SW 1271 (cell line): ENCODE measurements at regions not wholly inside any gene's neighbourhood (a gene's known extent, or its start where the extent isn't known, plus 50 kb on each side); places are given as distances from the start of the nearest gene placed in this dataset.
A peak's percentile ranks its signal among the peaks of the same experiment; 100 is the strongest.

ENCODE experiments used
- DNase-seq, 2 experiments: peaks; one replicate each; lab custom pipeline; 2025; lab: John Stamatoyannopoulos, UW

DNA sequence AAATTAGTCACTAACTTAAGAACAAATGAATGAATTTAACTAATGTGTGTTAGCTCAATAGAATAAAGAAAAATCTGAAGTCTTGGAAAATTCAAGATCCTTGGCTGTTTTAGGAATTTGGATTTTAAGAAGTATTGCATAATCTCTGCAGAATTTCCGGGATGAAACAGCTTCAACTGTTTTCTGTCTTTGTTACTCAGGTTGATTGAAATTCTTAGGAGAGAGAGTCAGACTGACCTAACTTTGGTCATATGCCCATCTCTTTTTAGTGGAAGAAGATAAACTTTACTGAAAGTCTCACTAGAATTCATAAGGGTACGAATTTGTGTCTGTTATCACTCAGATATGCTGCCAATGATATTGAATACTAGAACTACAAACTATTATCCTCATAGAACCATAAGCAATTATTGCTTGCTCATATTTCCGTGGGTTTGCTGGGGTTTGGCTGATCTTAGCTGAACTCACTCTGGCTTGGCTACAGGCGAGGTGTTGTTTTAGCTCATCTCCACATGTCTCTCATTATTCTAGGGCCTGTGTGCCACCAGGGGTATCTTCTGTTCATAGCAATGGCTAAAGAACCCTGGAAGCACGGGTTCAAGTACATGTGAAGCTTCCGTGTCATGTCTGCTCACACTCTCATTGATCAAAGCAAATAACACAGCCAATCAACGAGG, 257.4 kb upstream of the NOVA1 start:
- no peak for DNase-seq

DNA sequence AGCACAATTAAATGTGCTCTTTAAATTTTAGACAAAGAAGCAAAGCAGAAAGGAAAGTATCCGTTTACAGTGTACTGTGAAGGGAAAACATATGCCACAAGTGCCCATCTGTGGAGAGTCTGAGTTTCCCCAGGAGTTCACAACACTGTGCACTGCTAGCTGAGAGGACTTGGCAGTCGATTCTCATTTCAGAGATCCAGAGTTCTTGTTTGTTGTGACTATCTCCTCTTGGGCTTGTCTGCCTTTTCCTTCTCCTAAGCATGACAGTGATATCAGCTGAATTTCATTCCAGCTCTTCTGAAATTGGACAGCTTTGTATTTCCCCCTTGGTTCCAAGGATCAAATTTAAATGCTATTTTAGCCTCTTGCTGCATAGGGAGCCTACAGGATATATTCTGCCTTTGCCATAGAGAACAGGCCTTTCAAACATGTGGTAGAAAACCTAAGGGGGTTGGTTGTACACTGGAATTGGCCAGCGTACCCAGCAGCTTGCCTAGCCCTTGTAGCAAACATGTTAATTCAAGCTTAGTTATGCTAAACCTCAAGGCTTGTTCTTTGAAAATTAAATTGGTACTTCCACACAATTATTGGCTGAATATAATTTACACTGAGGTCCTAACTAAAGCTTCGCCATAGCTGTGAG, 259.2 kb upstream of the NOVA1 start:
- DNase-seq, result no peak

DNA sequence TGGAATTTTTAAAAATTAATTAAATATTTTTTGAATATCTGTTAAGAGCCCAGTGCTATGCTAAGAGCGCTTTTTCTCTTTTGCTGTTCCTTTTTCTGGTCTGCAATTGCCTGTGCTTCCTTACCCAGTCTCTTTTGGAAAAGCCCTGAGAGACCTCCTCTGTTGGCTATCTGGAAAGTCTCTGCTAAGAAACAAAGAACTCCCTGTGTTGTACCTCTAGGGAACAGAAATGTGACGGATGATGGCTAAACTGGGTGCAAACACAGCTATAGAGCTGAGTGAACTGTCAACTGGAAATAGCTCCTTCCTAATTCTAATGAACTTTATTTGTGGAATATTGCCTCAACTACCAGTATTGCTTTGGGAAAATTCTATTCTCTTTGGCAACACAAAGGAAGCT, 261.6 kb upstream of the NOVA1 start:
- DNase-seq, result no peak

DNA sequence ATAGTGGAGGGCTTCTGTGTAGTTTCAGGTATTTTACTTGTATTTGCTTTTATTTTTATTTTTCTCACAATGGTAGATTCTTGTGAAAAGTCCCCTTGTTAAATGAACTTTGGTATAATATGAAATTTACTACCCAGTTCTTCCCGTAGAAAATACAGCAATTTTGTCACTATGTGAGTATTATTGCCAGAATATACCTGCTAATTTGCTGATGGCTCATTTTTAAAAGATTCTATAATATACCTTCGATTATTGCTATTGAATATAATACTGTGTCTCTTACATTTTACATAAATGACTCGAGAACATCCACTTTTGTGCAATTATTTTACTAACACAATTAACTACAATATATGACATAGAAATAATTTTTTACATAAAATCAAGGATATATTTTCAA, 262.3 kb upstream of the NOVA1 start:
- no peak for DNase-seq

DNA sequence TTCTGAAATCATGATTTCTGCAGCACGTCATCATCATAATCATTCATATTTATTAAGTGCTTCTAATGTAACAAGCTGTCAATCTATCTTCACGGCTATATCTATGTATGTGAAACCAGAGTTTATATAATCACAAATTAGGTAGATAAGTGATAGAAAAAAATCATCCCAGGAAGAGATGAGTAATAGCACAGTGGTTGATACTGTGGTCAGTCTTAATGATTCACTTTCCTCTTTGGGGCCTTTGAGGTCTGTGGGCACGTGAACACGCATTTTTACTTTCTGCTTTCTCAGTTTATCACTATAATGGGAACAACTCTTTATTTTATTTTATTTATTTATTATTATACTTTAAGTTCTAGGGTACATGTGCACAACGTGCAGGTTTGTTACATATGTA, 265.9 kb upstream of the NOVA1 start:
- DNase-seq, result peak in 1 of 2 experiments; percentile 47

DNA sequence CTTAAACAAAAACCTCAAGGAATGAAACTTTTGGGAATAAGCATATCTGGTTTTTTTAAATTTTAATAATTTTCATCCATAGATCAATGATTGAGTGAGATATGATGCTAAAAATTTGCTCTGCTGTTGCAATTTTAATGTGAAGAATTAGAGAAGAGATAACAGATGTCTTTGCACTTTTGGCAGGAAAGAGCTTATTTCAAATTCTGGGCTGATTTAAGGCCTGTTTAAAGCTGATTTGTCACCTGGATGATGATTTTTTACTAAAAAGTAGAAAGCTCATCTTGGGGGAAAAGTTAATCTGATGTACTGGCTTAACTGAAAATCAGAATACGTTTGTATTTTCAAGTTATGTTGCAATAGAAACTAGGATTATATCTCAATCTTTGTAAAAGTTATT, 268.9 kb upstream of the NOVA1 start:
- no peak for DNase-seq

DNA sequence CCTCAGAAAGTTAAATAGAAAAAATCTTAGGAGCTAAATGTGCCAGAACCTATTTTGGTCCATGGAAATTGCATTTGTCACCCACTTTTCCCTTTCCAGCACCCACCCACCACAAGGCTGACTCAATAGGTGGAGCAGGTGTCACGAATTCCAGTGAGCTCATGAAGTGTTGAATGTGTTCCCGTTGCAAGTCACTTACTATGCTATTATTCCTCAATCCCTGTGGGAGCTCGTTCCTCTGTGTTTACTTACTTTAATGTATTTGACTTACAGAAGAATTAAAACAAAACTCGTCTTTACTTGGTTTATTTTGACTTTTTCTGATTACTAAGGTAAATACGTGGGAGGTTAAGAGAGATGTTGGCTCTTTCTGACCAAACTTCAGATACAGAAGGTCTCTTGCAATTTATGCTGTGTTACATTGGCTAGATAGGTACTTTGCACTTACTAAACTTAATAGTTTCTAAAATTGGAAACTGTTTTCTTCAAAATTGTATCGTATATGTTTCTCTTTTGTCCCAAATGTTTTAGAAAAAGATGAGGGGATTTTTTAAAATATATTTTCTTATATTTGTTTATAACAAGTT, 269.4 kb upstream of the NOVA1 start:
- no peak for DNase-seq

DNA sequence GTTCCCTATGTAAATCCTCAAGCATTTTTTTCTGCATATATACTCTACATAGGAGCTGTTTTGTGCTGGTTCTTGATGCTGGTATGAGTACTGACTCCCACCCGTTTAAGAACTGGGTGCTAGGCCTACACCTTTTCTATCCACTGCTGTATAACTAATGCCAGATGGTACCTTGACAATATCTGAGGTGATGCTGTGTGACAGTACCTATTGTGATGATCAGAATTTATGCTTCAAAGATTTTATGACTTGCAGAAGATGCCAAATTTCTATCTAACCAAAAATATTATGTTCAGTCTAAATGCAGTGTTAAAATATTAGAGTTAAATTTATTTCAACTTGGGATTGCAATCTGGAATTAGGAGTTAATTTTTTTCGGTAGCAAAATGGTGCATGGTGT, 272.3 kb upstream of the NOVA1 start:
- DNase-seq, result no peak

DNA sequence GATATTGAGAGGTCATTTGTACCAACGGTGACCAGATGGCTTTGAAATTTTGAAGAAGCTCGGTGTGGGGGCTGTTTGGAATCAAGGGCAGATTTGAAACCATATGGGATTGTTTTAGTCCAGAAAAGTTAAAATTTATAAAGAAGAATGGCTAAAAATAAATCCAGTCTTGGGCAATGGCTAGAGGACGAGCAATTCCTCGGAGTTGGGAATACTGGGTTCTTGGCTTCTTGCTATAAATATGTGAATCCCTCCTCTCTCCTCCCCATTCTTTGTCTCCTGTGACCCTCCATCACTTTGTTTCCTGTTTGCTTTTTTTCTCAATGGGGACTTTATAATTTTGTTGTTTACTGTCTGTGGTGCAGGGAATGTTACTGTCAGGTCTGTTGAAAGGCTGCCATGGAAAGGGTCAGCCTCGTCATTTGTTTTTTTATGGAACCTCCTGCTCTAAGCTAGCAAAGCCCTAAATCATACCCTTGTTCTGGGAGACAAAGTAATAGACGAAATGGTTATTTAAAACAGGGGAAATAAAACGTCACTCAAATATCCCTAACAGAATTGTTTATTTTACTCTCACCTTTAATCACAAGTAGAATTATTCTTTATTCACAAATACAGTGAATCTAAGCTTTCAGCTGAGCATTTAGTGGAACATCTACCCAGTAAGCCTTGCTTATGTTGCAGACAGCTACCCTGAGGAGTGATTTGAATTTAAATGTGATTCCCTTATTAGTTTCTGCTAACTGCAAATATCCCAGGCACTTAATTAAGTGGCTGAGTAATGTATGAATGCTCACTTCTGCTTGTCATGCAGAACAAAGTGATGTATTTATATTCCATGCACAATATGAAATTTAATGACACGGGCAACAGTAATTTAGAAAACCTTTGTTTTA, 273.1 kb upstream of the NOVA1 start:
- DNase-seq, result no peak

DNA sequence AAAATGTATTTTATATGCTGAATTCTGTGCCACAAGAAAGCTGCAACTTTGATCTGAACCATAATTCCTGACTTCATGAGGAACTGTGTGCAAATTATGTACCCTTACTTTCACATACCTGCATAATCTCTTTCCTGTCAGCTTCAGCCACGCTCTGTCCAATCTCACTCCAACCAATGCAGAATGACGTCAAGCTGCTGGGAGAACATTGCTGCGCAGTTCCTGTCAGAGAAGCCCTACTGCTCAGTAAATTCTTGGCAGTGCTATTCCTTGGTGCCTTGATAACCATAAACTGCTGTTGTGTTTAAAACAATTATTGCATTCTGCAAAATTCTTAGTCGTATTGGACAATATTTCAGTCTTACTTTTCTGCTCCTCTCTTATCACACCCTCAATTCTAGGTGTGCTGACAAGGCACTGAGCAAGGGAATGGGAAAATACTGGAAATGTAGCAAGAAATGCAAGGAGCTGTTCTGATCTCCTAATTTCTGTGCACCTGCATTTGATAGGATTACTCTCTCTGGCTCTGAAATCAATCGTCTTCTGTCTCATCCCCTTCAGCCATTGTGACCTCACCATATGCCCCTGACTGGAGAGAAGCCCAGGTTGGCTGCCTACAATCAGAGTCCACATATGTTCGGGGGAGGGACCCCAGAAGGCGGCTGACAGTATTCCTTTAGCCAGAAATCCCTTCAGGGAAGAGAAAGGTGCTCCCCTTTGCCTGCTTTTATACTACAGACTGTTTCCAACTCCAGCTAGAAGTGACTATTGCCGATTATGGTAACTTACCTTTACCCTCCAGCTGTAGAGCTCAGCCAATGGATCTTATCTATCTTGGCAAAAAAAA, 274.9 kb upstream of the NOVA1 start:
- no peak for DNase-seq

DNA sequence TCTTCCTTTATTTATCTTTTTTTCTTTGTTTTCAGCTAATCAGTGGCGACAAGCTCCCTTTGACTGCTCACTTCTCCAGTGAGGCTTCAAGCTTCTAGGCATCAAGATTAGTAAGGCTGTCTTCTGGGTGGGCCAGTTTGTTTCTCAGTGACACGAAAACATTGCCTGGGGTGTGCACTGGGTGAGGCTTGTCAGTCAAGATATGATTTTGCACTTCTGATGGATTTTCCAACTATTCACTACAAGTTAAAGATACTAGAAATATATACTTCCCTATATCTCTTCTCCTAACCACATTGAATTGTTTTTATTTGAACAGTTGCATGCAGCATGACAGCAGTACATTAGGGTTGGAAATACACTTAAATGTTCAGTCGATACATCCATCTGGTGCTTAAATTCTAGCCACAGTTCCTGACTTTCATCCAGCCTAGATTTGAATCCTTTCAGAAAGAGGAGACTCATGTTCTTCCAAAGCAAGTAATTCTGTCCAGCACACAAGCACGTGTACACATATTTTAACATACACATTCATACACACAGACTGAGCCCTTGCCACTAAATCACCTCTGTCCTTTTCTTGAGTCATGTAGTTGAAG, 275.6 kb upstream of the NOVA1 start:
- no peak for DNase-seq

DNA sequence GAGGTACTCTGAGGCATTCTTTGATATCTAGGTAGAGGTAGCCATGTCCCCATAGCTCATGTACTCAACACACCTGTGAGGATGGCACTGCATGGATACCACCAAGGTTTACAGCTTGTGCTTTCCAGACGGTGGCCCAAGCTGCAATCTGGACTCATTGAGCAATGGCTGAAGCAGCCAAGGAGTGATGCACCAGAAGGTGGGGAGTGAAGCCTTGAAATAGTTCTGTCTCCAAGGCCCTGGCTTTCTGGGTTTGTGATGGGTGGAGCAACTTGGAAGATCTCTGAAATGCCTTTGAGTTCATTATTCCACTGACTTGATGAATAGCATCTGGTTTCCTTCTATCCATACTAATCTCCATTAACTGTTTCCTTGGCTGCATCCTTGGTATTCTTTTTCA, 290.0 kb upstream of the NOVA1 start:
- DNase-seq, result no peak

DNA sequence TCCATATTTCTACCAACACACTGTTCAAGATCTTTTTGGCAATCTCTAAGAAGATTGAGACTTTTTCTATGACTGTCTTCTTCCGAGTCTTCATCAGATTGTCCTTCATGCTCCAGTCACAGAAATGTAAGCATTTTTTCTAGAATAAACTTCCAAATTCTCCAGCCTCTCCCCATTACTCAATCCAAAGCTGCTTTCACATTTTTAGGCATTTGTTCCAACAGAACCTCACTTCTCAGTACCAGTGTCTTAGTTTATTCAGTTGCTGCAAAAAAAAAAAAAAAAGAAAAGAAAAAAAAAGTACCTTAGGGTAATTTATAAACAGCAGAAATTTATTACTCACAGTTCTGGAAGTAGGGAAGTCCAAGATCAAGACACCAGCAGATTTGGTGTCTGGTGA, 290.8 kb upstream of the NOVA1 start:
- DNase-seq, result no peak

DNA sequence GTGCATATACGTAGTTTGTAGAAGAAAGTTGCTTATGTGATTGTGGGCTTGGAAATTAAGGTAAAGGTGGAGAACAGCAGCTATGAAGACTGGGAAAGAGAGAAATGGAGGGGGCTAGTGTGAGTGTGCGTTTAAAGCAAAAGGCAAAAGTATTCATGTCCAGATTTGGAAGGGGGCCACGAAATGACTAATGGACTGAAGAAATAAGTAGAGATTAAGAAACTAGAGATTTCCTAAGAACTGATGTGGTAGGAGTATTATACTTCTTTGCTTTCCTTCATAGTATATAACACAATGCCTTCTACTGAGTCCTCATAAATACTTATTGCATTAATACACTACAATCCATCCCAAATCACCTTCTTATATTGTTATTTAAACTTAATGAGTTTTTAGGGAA, 298.6 kb upstream of the NOVA1 start:
- DNase-seq, result no peak

DNA sequence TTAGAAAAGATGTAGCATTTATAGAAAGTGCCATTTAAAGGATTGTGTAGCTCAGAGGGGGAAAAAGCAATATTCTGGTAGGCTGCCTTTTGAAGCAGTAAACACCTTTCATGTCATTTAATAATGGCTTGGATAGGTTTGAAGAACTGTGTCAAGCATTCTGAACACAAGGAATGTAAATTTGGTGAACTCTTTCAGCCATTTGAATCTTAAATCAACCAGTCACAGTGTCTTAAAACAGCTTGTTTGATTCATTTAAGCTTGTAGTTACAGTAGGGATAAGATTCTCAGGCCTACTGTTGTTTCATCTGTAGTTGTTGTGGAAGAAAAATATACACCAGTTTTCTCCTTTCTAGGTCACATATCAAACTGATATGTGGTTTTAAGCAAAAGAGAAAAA, 299.4 kb upstream of the NOVA1 start:
- DNase-seq, result no peak

DNA sequence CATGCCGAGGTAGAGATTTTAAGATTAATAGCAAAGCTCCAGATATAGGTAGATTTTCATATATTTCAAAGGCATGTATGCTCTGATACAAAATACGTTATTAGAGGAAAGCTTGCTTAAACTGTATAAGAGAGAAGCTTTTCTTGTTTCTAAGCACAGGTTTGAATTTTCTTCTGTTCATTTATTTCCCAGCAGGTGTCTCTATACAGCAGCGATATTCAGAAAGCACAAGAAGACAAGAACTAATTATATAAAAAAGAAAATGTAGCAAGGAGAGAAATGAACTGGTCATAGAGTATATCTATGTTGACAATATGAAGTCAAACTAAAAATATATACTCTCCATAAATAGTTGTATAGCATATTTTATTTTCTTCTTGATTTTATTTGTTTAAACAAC, 307.4 kb upstream of the NOVA1 start:
- no peak for DNase-seq

DNA sequence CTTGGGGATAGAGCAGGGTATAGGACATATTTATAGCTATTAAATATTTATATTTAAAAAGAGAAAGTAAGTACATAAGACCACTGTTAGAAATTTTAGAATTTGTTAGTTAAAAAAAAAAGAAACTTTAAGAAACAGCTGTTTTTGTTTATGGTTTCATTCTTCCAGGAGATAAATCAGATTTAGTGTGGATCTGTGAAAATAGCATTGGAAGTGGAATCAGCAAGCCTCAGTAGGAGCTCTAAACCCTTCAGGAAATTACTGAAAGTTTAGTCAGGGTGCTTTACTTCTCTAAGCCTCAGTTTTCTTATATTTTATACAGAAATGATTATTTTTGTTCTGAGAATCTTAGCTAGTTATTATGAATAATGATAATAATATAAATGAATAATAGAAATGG, 316.0 kb upstream of the NOVA1 start:
- DNase-seq, result no peak

DNA sequence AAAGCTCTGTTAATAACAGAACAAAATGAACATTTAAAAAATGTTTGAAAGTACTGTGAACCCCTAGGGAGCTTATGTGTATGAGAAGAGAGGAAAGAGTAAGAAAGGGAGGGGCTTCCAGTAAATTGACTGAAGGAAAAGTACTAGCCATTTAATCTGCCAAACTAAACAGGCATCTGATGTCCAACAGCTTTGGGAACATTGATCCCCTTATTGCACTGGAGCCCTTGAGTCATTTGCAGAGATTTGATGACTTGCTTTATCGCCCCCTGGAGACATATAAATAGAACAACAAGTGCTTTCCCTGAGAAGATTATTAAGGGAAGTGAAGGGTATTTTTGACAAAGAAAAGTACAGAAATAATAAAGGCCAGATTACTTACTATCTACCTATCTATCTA, 319.3 kb upstream of the NOVA1 start:
- peak in 1 of 2 experiments; percentile 34 for DNase-seq

DNA sequence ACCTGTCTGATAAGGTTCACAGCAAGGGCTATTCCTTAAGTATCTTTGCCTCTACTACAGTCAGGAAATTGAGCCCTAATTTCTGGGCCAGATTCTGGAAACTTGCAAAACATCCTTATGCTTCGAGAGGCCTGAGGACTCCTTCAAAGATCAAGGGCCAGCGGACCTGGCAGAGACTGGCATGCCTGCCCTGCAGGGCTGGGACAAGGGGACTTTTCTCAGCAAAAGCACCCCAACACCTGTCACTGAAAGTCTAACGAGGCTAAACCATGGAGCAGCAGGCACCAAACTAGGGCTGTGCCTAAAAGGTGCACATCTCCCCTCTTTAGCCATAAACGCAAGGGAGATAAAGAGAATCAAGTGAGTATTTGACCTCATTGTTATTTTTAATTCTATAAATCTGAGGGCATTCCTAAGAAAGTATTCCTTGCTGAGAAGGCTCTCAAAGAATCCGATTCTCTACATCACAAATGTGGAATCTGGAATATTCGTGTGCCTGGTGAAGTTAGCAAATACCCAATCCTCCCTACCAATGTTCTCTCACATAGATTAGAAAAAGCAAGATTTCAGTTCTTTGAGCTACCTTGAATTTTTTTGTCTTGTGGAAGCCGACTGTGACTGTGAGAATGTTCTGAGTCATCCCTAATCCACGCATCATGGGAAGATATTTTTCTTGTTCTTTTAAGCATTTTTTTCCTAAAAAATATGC, 328.2 kb upstream of the NOVA1 start:
- DNase-seq, result no peak

DNA sequence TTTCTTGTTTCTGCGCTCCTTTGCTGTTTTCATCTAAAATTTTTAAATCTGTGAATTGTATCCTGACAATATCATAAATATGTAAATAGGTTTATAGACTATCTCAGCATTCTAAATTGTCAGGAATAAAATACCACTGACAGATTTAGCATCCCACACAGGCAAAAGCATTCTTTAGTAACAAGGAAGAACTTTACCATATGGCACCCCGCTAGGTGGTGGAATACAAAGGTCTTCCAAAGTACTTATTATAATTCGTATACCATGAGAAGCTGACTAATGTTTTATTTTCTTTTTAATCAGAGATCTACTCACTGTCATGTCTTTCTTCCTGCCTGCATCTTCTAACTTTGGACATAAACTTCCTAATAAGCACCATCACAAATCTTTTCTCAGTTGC, 328.8 kb upstream of the NOVA1 start:
- DNase-seq, result no peak

DNA sequence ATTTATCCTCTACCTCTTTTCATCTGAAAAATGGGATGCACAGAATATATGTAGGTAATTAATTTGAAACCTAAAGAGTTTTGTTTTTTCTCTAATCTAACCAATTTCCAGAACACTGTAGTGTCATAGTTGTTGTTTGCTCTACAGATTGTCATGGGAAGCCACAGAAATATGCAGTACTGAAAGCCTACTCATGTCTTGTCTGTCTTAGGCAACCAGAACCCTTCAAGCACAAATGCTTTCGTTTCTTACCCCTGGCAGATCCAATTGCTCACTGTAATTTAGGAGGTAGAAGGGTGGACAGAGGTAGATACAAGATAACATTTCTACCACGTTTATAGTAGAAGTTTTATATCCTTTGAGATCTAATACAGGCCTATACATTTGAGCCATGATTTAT, 330.2 kb upstream of the NOVA1 start:
- DNase-seq, result no peak
